Mesothelial cell of epicardium (in vitro differentiated cells): ENCODE measurements at regions not wholly inside any gene's neighbourhood (a gene's known extent, or its start where the extent isn't known, plus 50 kb on each side); places are given as distances from the start of the nearest gene placed in this dataset.

Experiments used
- DNase-seq, 2 experiments: peaks; one replicate each; pipeline ENCODE4 v3.0.0; 2021; ENCODE audit warnings: low spot score in 2 of 2; ENCODE audit not compliant: unreplicated experiment in 2 of 2
- H3K27ac Mint-ChIP-seq: 2 replicates; pipeline ENCODE4 v1.8.0; 2021; ENCODE audit warnings: mixed read lengths
- H3K27me3 Mint-ChIP-seq: 2 replicates; pipeline ENCODE4 v1.8.0; 2021; ENCODE audit warnings: low read depth, mixed read lengths
- H3K36me3 Mint-ChIP-seq: 2 replicates; pipeline ENCODE4 v1.8.0; 2021; ENCODE audit warnings: mixed read lengths
- H3K4me1 Mint-ChIP-seq: 2 replicates; pipeline ENCODE4 v1.8.0; 2021; ENCODE audit warnings: mixed read lengths
- H3K4me3 Mint-ChIP-seq: 2 replicates; pipeline ENCODE4 v1.8.0; 2021; ENCODE audit warnings: mild to moderate bottlenecking, moderate library complexity, mixed read lengths
- H3K9me3 Mint-ChIP-seq: 2 replicates; pipeline ENCODE4 v1.8.0; 2021; ENCODE audit warnings: mixed read lengths
- TF ChIP-seq, protein P1 (sequence below): fragments of 200-600 bp; sonication (generic); IDR thresholded peaks from one replicate; pipeline ENCODE4 v1.5.0; 2021; ENCODE audit warnings: antibody characterized with exemption; ENCODE audit not compliant: unreplicated experiment

- peaks cover 11% of the 10 kb centered on the region for H3K27me3 Mint-ChIP-seq
- no peaks in the 10 kb centered on the region for H3K4me1 Mint-ChIP-seq
- H3K9me3 Mint-ChIP-seq = peaks cover 4% of the 10 kb centered on the region
- no peak overlapping the region for H3K4me3 Mint-ChIP-seq
- no peaks in the 10 kb centered on the region for H3K36me3 Mint-ChIP-seq
- TF ChIP-seq, protein P1, sequence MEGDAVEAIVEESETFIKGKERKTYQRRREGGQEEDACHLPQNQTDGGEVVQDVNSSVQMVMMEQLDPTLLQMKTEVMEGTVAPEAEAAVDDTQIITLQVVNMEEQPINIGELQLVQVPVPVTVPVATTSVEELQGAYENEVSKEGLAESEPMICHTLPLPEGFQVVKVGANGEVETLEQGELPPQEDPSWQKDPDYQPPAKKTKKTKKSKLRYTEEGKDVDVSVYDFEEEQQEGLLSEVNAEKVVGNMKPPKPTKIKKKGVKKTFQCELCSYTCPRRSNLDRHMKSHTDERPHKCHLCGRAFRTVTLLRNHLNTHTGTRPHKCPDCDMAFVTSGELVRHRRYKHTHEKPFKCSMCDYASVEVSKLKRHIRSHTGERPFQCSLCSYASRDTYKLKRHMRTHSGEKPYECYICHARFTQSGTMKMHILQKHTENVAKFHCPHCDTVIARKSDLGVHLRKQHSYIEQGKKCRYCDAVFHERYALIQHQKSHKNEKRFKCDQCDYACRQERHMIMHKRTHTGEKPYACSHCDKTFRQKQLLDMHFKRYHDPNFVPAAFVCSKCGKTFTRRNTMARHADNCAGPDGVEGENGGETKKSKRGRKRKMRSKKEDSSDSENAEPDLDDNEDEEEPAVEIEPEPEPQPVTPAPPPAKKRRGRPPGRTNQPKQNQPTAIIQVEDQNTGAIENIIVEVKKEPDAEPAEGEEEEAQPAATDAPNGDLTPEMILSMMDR = no peak
- H3K27ac Mint-ChIP-seq = no peak overlapping the region
- DNase-seq = no peak
Measured at GRCh38 chr13:99847318-99847750, 124.2 kb downstream of the ZIC5 start.

DNA sequence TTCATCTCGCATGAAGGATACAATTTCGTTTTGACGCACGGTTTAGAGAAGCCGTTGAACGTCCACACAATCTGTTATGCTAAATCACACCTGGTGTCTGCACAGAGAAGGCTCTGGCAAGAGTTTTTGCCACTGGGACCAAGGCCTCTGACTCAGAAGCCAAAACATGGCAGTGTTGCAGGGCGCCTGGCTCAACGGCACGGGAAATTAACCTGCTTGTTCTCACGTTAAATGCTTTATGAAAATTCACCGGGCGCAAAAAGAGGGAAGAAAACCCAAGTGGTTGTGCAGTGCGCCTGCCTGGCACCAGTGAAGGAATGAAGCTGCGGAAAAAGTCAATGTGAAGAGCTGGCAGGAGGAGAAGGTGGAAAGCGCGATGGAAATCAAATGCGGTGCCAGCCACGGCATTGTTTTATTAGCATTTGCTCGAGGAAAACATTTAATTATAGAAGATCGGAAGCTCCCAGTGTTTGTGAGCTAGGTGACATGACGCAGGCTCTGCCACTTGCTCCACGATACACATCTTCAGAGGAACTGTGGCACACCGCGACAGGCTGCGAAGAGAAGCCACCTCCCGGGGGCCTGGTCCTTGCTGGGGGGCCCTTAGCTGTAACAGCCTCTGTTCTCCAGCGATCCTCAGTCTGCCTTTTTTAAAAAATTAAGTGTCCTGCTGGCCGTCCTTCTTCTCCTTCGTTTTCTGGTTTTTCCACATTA is 126.2 kb downstream of the ZIC5 start:
- TF ChIP-seq, protein P1 = no peak
- H3K27ac Mint-ChIP-seq = no peak overlapping the region
- H3K27me3 Mint-ChIP-seq = peaks cover 11% of the 10 kb centered on the region
- no peak for DNase-seq
- H3K9me3 Mint-ChIP-seq = peaks cover 2% of the 10 kb centered on the region
- no peaks in the 10 kb centered on the region for H3K36me3 Mint-ChIP-seq
- no peak overlapping the region for H3K4me3 Mint-ChIP-seq
- no peaks in the 10 kb centered on the region for H3K4me1 Mint-ChIP-seq

- no peaks in the 10 kb centered on the region for H3K9me3 Mint-ChIP-seq
- H3K4me3 Mint-ChIP-seq = no peak overlapping the region
- no peaks in the 10 kb centered on the region for H3K36me3 Mint-ChIP-seq
- no peak overlapping the region for H3K27ac Mint-ChIP-seq
- H3K4me1 Mint-ChIP-seq = no peaks in the 10 kb centered on the region
- peaks cover 11% of the 10 kb centered on the region for H3K27me3 Mint-ChIP-seq
- TF ChIP-seq, protein P1 = no peak
- no peak for DNase-seq
Measured at GRCh38 chr13:99844421-99844820, 127.1 kb downstream of the ZIC5 start.

DNA sequence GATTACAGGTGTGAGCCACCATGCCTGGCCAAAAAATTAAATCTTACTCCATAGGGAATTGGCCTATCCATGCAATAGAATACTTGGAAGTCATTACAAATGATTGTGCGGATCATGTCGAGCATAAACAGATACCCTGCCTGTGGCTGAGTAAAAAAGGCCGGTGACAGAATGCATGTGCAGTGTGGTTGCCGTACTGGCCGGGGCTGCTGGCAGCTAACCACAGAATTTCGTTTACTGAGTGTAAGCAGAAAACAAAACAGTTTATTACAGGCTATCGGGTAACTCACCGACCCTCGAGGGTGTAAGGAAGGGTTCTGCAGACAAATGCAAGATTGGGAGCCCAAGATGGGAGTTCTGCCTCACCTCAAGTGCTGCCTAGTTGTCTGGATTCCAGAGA is 127.7 kb downstream of the ZIC5 start:
- Mint-ChIP-seq H3K36me3 (no peaks in the 10 kb centered on the region), H3K27me3 (peaks cover 11% of the 10 kb centered on the region), H3K4me1 (no peaks in the 10 kb centered on the region), H3K9me3 (no peaks in the 10 kb centered on the region), H3K27ac (no peak overlapping the region), H3K4me3 (no peak overlapping the region)
- TF ChIP-seq, protein P1 = no peak
- no peak for DNase-seq

- Mint-ChIP-seq H3K27ac (no peak overlapping the region), H3K9me3 (no peaks in the 10 kb centered on the region), H3K36me3 (no peaks in the 10 kb centered on the region), H3K4me1 (no peaks in the 10 kb centered on the region), H3K4me3 (no peak overlapping the region), H3K27me3 (peaks cover 5% of the 10 kb centered on the region)
- no peak for DNase-seq
- TF ChIP-seq, protein P1 = no peak
Measured at GRCh38 chr13:99842405-99842804, 129.2 kb downstream of the ZIC5 start.
